NCI-H345 (cell line): ENCODE measurements at regions not wholly inside any gene's neighbourhood (a gene's known extent, or its start where the extent isn't known, plus 50 kb on each side); places are given as distances from the start of the nearest gene placed in this dataset.
"Not testable (repeated sequence)": the region's sequence is repeated elsewhere in the genome, so short reads cannot be mapped to it uniquely, and the experiment has no call there.

ENCODE experiments used
- DNase-seq: peaks from one replicate; lab custom pipeline; 2025; lab: John Stamatoyannopoulos, UW

GRCh38 chr7:49669692-49670260 is 103.7 kb upstream of the VWC2 start:
- DNase-seq: no peak

- no peak for DNase-seq
These were observed 102.4 kb upstream of the VWC2 start for GRCh38 chr7:49670991-49671390.

- no peak for DNase-seq
These were observed 80.9 kb upstream of the VWC2 start for GRCh38 chr7:49692516-49692915.

- no peak for DNase-seq
These were observed 77.5 kb upstream of the VWC2 start for GRCh38 chr7:49695971-49696370.

GRCh38 chr7:49700841-49701240 is 72.6 kb upstream of the VWC2 start:
- no peak for DNase-seq

GRCh38 chr7:49702099-49702498 is 71.3 kb upstream of the VWC2 start:
- DNase-seq: no peak

- DNase-seq: no peak
These were observed 70.1 kb upstream of the VWC2 start for GRCh38 chr7:49703337-49703736.

GRCh38 chr7:49703881-49704280 is 69.6 kb upstream of the VWC2 start:
- no peak for DNase-seq

GRCh38 chr7:49706106-49706505 is 67.3 kb upstream of the VWC2 start:
- DNase-seq: no peak

GRCh38 chr7:49707891-49708290 is 65.5 kb upstream of the VWC2 start:
- DNase-seq: no peak

- no peak for DNase-seq
These were observed 64.8 kb upstream of the VWC2 start for GRCh38 chr7:49708590-49708989.

- DNase-seq: not testable (repeated sequence)
These were observed 62.2 kb upstream of the VWC2 start for GRCh38 chr7:49711072-49711723.

GRCh38 chr7:49714182-49714581 is 59.3 kb upstream of the VWC2 start:
- DNase-seq: no peak

- DNase-seq: no peak
These were observed 58.0 kb upstream of the VWC2 start for GRCh38 chr7:49715486-49715885.

- DNase-seq: no peak
These were observed 55.9 kb upstream of the VWC2 start for GRCh38 chr7:49717547-49717946.

GRCh38 chr7:49718760-49719159 is 54.7 kb upstream of the VWC2 start:
- no peak for DNase-seq

GRCh38 chr7:49721441-49721840 is 52.0 kb upstream of the VWC2 start:
- no peak for DNase-seq
